AG09319 (cell line): ENCODE measurements at regions not wholly inside any gene's neighbourhood (a gene's known extent, or its start where the extent isn't known, plus 50 kb on each side); places are given as distances from the start of the nearest gene placed in this dataset.
A peak's percentile ranks its signal among the peaks of the same experiment; 100 is the strongest.

Experiments used
- DNase-seq: peaks from one replicate; pipeline ENCODE4 v3.0.0-alpha.2; 2010; ENCODE audit warnings: low read depth; ENCODE audit errors: extremely low read depth
- TF ChIP-seq, protein P1 (sequence below): IDR thresholded peaks from 2 replicates; pipeline ENCODE4 v1.5.1; 2011; ENCODE audit warnings: low read depth, mild to moderate bottlenecking, inconsistent platforms, low read length, moderate library complexity

DNA sequence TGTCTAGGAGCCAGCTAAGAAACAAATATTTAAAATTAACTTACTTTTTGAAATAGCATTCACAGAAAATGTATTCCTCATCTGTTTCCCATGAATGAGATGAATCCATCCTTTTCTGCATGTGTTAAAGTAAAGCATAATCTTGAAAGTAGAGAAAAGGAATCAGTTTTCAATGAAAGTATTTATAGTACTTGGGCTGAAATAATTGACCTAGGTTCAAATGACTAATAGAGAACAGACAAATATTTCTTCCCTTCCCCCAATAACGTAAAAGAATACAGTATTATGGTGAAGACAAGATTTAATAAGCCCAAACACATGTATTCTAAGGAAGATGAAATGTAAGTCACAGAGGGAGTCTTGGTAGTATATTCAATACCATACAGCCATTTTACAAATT, 403.5 kb downstream of the ZNF608 start:
- TF ChIP-seq, protein P1, sequence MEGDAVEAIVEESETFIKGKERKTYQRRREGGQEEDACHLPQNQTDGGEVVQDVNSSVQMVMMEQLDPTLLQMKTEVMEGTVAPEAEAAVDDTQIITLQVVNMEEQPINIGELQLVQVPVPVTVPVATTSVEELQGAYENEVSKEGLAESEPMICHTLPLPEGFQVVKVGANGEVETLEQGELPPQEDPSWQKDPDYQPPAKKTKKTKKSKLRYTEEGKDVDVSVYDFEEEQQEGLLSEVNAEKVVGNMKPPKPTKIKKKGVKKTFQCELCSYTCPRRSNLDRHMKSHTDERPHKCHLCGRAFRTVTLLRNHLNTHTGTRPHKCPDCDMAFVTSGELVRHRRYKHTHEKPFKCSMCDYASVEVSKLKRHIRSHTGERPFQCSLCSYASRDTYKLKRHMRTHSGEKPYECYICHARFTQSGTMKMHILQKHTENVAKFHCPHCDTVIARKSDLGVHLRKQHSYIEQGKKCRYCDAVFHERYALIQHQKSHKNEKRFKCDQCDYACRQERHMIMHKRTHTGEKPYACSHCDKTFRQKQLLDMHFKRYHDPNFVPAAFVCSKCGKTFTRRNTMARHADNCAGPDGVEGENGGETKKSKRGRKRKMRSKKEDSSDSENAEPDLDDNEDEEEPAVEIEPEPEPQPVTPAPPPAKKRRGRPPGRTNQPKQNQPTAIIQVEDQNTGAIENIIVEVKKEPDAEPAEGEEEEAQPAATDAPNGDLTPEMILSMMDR, result no peak
- DNase-seq, result no peak

DNA sequence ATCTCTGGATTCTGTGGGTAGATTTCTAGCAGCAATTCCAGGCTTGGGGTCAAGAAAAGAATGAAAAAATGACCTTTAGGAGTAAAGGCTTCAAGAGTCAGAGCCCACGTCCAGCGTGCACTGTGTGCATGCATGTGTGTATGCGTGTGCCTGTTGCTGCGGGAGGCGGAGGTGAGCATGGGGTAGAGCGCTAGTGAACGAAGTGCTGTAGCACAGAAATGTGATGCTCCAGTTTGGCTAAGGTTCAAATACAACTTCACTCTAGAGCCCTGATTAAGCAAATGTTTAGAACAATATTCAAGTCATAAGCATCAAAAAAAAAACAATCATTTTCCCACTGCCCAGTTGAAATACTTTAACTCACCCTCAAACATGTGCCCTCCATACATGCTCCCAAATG, 403.9 kb downstream of the ZNF608 start:
- TF ChIP-seq, protein P1, result no peak
- DNase-seq, result no peak

DNA sequence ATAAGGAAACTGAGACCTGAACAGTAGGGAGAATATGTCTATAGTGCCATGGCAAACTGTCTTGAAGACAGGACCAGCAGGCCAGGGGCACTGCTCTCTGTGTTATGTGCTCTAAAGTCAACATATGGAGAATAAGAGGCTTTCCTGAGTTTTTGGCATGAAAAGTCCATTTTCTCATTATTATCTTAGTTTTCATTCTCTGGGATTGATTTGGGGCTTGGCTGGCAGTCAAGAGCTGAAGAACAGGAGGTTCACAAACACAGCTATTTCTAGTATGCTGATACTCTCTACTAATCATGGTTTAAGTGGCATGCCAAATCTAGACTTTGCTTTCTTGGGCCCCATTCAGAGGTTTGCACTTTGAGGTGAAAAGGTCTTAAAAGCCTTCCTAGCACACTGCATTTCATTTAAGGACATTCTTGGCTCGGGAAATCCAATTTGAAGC, 404.4 kb downstream of the ZNF608 start:
- TF ChIP-seq, protein P1, result no peak
- peak; percentile 66 for DNase-seq

DNA sequence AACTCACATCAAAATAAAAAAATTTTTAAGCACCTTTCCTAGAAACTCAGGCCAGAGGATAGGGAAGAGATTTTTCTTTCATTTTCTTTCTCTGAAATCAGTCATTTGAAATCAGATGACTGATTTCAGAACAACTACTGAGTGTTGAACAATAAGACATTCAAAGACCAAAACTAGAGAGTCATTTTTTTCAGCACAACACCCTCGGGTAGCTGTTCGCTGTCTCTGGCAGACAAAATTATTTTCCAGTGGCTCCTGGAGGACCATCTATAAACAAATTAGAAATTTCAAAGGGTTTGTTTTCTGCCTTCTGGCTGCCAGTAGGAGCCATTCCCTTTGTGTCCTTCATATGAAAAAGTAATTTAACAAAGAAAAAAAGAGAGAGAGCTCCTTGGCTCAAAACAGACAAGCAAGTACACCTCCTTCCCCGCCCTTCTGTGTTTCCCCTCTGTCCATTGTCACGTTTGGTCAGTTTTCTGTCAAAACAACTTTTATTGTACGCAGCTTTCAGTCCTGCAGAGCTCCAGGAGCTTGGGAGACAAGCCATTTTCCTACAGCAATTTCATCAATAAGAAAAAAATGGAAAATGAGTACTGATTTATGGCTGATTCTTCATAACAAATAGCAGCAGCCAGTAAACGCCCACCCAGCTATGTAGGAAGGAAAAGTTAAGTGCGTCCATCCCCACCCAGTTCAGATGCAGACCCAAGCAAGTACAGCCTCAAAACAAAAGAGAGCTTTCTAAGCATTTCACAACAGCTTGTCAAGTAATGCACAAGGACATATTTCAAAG, 405.2 kb downstream of the ZNF608 start:
- no peak for DNase-seq
- TF ChIP-seq, protein P1, result no peak

DNA sequence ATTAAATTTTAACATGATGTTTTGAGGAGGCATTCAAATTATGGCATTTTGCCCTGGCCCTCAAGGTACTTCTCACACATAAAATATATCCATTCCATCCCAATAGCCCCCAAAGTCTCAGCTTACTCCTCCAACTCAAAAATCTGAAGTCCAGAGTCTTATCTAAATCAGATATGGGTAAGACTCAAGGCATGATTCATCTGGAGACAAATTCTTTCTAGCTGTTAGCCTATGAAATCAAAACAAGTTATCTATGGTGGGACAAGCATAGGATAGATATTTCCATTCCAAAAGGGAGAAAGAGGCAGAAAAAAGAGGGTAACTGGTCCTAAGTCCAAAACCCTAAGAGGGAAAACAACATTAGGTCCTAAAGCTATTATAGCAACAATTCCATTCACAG, 408.4 kb downstream of the ZNF608 start:
- no peak for DNase-seq
- TF ChIP-seq, protein P1, result no peak

DNA sequence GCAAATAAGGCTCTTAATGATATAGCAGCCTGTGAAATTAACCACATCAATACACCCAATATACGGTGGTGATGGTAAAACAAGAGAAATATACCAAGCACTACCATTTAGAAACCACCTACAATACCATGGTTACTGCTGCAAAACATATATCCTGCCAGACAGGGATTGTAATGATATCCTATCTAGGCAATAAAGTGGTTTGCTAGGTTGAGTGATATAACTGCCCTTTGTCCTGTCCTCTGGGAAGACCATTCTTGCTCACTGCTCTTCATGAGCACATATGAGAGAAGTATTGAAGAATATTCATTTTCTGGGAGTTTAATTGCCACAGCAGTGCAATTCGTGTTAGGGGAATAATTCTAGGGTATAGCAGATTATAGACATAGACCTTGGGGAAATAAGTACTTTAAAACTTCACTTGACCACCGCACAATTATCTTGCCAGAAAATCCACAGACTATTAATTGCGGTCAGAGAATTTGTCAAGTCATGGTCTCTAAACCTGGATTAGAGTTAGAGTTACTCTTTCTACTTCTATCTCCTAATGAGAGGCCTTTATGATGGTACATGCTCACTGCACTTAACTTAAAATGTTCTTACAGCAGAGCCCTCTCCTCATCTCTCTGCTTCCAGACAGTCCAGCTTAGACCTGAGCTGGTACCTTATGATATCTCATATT, 413.0 kb downstream of the ZNF608 start:
- TF ChIP-seq, protein P1, result no peak
- DNase-seq, result no peak

DNA sequence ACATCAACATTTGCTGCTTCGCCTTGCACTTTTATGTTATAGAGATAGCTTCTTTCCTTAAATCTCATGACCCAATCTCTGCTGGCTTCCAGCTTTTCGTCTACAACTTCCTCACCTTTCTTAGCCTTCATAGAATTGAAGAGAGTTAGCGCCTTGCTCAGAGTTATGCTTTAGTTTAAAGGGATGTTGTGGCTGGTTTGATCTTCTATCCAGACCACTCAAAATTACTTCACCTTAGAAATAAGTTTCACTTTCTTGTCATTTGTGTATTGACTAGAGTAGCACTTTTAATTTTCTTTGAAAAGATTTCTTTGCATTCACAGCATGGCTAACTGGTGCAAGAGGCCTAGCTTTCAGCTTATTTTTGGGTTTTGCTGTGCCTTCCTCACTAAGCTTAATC, 414.2 kb downstream of the ZNF608 start:
- TF ChIP-seq, protein P1, result no peak
- no peak for DNase-seq
